ENCODE measurements at regions not wholly inside any gene's neighbourhood (a gene's known extent, or its start where the extent isn't known, plus 50 kb on each side); places are given as distances from the start of the nearest gene placed in this dataset.
"Not testable (repeated sequence)": the region's sequence is repeated elsewhere in the genome, so short reads cannot be mapped to it uniquely, and the experiment has no call there.

DNA sequence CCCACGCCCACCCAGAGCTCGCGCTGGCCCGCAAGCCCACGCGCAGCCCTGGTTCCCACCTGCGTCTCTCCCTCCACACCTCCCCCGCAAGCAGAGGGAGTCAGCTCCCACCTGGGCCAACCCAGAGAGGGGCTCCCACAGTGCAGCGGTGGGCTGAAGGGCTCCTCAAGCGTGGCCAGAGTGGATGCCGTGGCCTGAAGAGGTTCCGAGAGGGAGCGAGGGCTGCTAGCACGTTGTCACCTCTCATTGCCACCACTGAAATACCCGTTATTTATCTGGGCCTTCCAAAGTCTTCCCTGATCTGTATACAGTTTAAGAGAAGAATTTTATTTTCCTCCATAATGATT is 88.3 kb upstream of the MYLIP start:
- DNase-seq (ENCODE audit: low read depth in 2 of 2) = no peak

DNA sequence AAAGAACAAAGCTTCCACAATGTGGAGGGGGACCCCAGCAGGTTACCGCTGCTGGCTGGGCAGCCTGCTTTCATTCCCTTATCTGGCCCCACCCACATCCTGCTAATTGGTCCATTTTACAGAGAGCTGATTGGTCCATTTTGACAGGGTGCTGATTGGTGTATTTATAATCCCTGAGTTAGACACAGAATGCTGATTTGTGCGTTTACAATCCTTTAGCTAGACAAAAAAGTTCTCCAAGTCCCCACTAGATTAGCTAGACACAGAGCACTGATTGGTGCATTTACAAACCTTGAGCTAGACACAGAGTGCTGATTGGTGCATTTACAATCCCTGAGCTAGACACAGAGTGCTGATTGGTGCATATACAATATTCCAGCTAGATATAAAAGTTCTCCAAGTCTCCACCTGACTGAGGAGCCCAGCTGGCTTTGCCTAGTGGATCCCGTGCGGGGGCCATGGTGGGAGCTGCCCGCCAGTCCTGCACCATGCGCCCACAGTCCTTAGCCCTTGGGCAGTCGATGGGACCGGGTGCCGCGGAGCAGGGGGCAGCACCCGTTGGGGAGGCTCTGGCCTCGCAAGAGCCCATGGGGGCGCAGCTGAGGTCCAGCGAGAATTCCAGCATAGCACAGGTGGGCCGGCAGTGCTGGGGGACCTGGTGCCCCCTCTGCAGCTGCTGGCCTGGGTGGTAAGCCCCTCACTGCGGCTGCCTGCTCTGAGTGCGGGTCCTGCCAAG is 88.8 kb upstream of the MYLIP start:
- DNase-seq (ENCODE audit: low read depth in 2 of 2) = not testable (repeated sequence)

DNA sequence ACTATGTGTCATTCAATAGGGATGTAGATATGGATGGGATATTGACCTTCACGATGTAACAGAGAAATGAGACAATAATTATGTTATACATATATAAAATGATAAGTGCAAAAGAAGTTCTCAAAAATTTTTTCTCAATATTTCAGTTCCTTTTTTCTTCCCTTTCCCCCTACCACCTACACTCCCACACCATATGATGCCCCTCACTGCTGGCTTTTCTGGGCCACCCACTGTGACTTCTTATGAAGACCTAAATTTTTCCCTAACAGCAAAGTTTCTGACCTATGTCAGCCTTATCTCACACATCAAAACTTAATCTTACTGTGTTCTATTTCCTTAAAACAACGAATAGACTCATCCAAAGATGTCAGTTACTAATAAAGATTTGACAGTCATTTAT is 89.9 kb upstream of the MYLIP start:
- no peak for DNase-seq (ENCODE audit: low read depth in 2 of 2)

DNA sequence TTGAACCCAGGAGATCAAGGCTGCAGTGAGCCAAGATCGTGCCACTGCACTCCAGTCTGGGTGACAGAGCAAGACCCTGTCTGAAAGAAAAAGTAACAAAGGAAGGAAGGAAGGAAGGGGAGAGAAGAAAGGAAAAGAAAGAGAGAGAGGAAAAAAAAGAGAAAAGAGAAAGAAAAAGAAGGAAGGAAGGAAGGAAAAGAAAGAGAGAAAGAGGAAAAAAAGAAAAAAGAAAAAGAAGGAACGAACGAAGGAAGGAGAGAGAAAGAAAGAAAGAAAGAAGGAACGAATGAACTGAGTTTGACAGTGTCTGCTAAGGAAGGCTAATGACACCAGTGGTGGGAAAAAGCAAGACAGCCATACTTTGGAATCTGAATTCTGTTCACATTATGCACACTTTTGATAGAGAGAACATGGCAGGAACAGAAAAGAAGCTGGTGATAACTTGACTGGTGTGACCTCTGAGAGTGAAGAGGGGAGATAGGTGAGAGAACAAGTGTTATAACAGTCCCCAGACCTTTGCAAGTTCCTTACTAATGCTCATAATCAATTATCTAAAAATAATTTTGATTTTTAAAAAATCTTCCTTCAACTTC is 93.3 kb upstream of the MYLIP start:
- no peak for DNase-seq (ENCODE audit: low read depth in 2 of 2)

DNA sequence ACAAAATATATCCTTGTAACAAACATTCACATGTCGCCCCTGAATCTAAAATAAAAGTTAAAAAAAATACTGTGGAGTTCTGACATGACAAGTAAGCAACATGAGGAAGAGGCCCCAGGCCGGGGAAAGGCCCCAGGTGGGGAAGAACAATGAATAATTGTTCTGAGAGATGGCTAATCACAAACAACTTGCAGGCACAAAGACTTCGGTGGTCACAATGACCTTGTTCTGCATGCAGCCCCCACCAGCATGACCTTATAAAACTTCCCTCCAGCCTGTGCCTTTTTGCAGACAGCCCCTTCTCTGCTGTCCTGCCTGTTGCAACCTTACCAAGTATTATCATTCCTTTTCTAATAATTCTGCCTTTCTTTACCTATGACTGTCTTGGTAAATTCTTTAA is 95.7 kb upstream of the MYLIP start:
- no peak for DNase-seq (ENCODE audit: low read depth in 2 of 2)

DNA sequence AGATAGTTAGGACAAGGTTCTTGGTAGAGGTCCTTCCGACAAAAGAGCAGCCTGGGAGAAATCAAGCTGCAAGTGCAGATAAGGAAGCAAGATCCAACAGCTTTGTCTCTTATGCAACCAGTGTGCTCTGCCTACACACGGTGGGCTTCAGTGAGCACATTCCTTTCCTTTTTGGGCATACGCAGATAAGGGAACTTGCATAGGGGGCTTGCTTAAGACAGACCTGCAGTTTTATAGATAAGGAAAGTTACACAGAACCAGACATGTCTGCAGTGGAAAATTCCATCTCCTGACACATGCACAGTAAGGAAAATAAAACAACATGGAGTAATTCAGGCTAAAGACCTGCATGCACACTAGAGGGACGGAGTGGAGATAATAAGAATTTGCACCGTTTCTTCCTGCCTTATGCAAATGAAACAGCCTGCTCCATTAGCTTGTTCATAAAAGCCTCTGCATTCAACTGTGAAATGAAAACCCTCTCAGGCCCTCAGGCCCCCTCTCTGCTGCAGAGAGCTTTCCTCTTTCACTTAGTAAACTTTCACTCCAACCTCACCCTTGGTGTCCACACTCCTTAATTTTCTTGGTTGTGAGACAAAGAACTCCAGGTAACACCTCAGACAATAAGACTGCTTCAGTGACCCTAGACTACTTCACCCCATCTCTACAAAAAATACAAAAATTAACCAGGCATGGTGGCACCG is 97.5 kb upstream of the MYLIP start:
- DNase-seq (ENCODE audit: low read depth in 2 of 2) = no peak

DNA sequence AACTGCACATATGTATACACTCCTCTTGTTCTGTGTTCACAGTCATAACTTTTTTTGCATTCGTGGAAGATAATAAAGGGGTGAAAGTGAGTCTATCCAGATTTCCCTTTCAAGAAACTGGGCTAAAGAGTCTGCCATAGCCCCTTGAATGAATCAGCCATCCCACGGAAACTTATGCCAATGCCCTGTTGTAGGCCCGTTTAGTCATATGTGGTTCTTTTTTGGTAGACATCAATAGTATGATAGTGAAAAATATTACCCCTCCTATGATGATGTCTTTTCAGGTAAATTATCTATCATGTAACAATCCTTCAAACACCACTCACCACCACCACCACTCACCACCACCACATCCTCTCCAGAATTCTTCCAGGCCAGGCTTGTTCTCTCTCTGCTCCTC is 99.9 kb upstream of the MYLIP start:
- no peak for DNase-seq (ENCODE audit: low read depth in 2 of 2)

DNA sequence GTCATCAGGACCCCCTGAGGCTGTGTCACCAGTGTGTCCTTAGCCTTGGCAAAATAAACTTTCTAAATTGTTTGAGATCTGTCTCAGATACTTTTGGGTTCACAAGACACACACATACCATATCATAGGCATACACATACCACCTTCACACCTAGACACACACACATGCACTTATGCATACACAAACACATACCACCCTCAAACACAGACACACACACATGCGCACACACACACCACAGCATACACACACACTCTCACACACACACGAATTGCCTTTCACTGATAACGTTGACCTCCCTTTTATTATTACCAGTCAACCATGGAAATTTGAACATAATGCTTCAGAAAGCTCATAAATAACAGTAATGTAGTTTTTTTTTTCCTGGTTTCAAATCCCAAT is 108.6 kb upstream of the MYLIP start:
- DNase-seq (ENCODE audit: low read depth in 2 of 2) = no peak

DNA sequence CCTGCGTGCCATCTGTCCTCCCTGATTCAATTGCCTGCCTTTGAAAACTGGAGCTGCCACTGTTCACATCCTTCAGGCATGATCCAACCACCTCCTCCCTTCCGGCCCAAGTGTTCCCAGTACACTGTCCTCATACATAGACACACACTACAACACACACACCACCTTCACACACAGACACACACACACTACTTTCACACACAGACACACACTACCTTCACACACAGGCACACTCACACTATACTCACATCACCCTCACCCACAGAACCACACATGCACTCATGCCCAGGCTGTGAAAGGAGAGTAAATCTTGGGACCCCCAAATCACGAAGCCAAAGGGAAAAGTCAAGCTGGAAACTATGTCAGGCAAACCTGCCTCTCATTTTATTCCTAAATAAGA is 109.4 kb upstream of the MYLIP start:
- no peak for DNase-seq (ENCODE audit: low read depth in 2 of 2)

DNA sequence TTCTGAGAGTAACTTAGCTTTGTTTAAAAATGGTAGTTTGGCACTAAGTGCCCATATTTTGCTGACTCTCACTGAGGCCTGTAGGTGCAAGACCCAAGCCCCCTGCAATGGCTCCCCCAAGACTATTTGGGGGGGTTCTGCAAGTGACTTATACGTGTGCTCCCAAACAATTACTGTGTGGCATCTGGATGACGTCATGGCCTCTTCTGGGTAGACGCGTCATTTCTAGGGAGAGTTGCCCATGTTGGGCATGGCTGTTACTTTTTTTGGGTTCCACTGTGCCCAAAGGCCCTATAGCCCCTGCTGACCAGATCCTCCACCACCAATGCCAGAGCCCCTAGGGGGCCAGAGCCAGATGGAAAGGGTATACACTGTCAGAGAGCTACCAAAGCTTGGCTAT is 110.3 kb upstream of the MYLIP start:
- no peak for DNase-seq (ENCODE audit: low read depth in 2 of 2)

DNA sequence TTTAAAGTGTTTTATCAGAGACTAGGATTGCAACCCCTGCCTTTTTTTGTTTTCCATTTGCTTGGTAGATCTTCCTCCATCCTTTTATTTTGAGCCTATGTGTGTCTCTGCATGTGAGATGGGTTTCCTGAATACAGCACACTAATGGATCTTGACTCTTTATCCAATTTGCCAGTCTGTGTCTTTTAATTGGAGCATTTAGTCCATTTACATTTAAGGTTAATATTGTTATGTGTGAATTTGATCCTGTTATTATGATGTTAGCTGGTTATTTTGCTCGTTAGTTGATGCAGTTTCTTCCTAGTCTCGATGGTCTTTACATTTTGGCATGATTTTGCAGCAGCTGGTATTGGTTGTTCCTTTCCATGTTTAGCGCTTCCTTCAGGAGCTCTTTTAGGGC is 114.6 kb upstream of the MYLIP start:
- not testable (repeated sequence) for DNase-seq (ENCODE audit: low read depth in 2 of 2)

DNA sequence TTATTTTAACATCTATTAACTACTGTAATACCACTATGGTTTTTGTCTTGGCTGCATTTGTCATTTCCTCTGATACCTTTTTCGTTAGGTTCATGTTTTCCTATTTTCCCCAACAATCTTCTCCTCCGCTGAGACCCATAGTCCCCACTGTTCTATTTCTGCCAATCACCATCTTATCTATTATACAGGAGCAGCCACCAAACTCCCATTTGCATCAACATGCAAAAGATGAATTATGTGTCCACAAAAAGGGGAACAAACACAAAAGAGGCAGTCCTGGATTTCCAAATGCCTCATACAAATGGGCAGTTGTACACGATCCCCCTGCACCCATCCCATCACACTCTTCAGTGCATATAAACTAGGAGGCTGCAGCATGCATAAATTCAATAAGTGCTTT is 121.7 kb upstream of the MYLIP start:
- no peak for DNase-seq (ENCODE audit: low read depth in 2 of 2)

DNA sequence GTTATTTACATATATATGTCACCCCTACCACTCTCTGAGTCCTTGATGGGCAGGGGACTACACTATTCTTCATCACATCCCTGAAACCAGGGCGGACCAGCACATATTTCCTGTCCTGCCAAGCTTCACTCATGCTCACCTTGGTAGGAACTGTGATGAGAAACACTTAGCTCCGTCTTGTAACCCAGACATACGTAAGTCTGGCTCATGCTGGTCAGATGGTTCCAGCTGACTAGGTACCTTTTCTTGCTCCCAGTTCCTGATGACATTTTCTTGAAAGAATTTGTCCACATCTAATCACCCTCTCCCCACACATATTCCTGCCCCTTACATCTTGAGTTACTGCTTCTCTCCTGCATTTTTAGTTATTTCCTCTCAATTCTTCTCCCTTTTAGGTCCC is 122.2 kb upstream of the MYLIP start:
- no peak for DNase-seq (ENCODE audit: low read depth in 2 of 2)

DNA sequence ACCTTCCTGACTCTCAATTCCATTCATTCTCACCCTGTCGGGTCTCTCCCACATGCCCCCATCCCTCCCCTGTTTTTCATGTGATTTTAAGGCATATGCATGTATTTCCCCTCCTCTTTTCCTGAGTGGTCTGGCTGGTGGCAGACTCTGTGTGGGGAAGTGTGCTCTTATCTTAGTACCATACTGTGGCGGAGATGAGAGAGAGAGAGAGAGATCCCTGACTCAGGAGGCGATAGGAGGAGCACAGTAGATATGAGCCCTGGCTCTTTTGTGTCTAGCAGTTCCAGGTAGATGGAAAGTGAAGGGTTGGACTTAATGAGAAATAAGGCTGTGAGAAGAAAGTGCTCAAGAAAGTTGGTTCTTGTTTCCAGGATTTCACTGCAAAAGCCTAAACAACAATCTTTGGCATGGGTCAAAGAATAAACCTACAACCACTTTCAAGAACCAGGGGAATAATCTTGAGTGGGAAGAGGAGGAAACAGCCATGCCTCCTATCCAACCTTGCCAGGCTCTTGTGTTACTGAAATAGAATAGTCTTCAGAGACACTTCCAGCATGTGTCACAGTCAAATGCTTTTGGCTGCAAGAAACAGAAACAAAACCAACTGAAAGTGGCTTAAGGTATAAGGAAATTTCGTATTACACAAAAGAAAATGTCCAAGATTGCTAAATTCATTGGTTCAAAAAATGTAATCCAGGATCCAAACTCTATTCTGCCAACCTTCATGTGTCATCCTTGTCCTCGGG is 123.8 kb upstream of the MYLIP start:
- DNase-seq (ENCODE audit: low read depth in 2 of 2) = no peak

DNA sequence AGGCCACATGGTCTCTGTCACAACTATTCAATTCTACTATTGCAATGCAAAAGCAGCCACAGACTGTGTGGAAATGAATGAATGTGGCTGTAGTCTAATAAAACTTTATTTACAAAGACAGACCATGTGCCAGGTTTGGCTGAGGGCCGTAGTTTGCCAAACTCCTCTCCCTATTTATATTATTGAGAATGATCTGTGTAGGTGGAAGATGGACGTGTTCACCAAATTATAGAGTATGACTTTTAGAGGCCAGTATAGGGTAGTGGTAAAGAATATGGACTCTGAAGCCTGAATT is 125.7 kb upstream of the MYLIP start:
- no peak for DNase-seq (ENCODE audit: low read depth in 2 of 2)

DNA sequence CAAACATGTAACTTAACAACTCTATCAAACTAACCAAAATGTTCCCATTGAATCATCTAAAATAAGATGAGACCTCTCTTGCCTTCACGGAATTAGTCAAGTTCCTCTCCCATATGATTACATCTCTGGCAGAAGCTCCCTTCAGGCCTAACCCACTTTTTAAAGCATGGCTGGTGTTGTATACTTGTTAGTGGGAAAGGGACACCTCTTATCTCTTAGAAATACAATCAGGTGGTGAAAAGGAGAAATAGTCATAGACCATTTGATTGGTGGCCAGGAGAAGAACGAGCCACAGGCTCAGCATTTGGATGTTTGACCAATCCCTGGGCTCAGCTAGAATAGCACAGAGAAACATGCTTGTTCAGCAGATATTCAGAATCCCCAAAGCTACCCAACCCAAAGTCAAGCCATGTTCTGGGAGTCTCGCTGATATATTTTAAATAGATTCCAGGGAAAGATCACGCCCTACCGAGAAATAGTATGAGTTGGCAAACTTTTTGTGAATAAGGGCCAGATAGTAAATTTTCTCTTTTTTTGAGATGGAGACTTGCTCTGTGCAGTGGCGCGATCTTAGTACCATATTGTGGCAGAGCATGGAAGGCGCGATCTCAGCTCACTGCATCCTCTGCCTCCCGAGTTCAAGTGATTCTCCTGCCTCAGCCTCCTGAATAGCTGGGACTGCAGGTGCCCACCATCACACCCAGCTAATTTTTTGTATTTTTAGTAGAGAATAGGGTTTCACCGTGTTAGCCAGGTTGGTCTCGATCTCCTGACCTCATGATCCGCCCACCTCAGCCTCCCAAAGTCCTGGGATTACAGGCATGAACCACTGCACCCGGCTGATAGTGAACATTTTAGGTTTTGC is 126.3 kb upstream of the MYLIP start:
- DNase-seq (ENCODE audit: low read depth in 2 of 2) = no peak

DNA sequence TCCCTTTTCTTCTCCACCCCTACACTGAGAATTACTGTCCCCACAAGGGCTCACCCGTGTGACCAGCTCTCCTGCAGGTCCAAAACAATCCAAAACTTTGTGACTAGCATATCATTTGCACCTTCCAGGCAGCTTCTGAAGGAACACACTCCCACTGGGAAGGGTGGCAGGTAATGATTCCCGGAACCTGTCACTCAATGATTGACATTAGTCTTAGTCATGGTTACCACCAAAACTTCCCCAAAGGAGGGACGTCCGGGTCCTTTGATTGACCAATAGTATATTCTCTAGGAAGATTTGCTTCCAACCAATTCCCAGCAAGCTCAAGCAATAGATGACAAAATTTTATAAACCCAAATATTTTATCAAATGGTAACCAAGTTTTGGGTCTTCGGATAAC is 127.7 kb upstream of the MYLIP start:
- DNase-seq (ENCODE audit: low read depth in 2 of 2) = no peak

DNA sequence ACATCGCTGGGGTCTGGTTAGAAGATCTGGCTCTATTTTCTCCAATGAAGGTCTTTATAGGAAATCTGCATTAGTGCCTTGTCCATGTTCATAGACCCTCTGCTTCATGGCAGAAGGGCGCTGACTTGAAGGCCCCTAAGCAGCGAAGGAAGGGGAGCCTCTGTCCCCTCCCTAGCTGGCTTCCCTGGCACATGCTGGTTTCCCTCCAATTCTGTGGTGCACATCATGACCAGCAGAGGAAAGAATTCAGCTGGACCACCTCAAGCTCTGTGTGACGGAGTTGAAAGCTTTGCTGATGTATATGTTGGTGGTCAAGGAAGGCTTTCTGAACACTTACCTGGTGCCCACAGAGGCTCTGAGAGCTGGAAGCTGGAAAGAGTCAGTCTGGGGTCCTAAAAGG is 129.7 kb upstream of the MYLIP start:
- DNase-seq (ENCODE audit: low read depth in 2 of 2) = no peak

DNA sequence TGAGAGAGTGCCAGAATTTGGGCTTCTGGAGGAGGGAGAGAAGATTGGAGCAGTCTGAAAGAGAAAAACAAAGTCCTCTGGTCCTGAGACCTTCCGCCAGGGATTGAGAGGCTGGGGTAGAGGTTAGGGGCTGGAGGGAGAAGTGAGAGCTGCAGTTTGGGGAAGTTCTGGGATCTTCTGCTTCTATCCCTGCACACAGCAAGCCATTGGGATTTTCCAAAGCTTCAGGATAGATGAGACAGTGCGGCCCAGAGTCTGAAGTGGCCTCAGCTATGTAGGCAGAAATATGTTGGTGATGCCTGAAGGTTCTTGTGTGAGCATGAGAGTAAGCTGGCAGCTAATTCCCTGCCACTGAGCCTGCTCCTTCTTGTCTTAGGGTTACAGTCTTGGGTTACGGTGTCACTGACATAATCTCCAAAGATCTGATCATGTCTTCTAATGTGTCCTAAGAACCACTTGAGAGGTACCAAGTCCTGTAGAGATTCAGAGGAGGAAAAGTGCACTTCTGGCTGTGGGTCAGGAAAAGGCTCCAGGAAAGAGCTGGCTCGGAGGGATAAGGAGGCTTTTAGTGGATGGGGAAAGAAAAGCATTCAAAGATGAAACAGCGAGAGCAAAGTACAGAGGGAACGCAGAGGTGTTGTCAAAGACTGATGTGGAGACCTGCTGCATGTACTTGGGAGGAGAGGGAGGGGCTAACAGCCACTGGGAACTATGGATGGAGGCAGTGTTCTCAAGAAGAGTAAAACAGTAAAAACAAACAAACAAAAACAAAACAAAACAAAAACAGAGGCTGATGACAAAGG is 131.1 kb upstream of the MYLIP start:
- DNase-seq (ENCODE audit: low read depth in 2 of 2) = no peak

DNA sequence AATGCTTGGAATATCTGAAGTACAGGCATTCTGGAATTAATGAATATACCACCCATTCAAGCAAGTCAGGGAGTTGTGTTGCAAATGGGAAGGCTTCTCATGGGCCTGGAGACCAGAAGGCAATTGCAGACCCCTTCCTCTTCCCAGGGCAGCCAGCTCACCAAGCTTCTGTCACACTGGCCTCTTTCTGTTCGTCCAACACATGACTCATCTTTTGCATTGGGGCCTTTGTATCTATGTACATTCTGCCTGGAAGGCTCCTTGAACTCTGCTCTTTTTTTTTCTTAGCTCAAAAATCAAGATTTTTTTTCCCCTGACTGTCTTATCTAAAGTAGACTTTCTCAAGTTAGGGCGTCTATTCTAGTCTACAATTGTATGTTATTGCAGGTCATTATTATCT is 132.9 kb upstream of the MYLIP start:
- DNase-seq (ENCODE audit: low read depth in 2 of 2) = no peak

DNA sequence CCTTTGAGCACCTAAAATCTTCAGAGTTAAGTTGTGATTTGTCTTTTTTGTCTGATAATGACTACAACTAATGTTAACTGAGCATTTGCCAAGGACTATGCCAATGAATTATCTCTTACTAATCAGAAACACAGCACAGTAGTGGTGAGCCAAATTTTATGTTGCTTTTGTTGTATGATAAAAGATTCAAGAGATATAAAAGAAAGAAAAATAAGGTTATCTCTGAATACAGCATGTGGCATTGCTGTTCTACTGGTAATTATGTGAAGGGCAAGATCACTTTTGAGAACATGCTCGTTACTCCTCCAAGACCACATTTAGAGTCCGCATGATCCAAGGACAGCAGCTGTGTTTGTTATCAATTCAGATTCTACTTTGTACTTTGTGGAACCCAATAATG is 133.4 kb upstream of the MYLIP start:
- DNase-seq (ENCODE audit: low read depth in 2 of 2) = no peak
